ENCODE measurements at regions not wholly inside any gene's neighbourhood (a gene's known extent, or its start where the extent isn't known, plus 50 kb on each side); places are given as distances from the start of the nearest gene placed in this dataset.

GRCh38 chr18:42564761-42565160, 550.7 kb downstream of the RIT2 start:
- no peak for DNase-seq (ENCODE audit: low spot score in 2 of 2)
- no peak overlapping the region for H3K4me3 ChIP-seq (ENCODE audit: low read depth, poor library complexity, severe bottlenecking)
- intact Hi-C loops (cut with DNase I; ENCODE audit: low total_unique reads), result no loop called here
- WGBS, 2 donors, result 67 to 70% methylated on average over 1 of the region's 1 CpG
- TF ChIP-seq CTCF (IDR thresholded peaks at IDR 0.05) (no peak), POLR2A (IDR thresholded peaks at IDR 0.05) (no peak)

- intact Hi-C loops (cut with DNase I; ENCODE audit: low total_unique reads), result no loop called here
- WGBS, 2 donors, result 94 to 98% methylated on average over 2 of the region's 2 CpGs
- TF ChIP-seq CTCF (IDR thresholded peaks at IDR 0.05) (no peak), POLR2A (IDR thresholded peaks at IDR 0.05) (no peak)
- H3K4me3 ChIP-seq (ENCODE audit: low read depth, poor library complexity, severe bottlenecking), result no peak overlapping the region
- no peak for DNase-seq (ENCODE audit: low spot score in 2 of 2)
These were observed 546.7 kb downstream of the RIT2 start for GRCh38 chr18:42568773-42569172.

GRCh38 chr18:42574871-42575270, 540.6 kb downstream of the RIT2 start:
- 44 to 45% methylated on average over 4 of the region's 4 CpGs for WGBS, 2 donors
- H3K4me3 ChIP-seq (ENCODE audit: low read depth, poor library complexity, severe bottlenecking), result no peak overlapping the region
- TF ChIP-seq CTCF (IDR thresholded peaks at IDR 0.05) (no peak), POLR2A (IDR thresholded peaks at IDR 0.05) (no peak)
- intact Hi-C loops (cut with DNase I; ENCODE audit: low total_unique reads), result no loop called here
- DNase-seq (ENCODE audit: low spot score in 2 of 2), result no peak

- TF ChIP-seq POLR2A (IDR thresholded peaks at IDR 0.05), result no peak
- DNase-seq (ENCODE audit: low spot score in 2 of 2), result no peak
- no peak overlapping the region for H3K4me3 ChIP-seq (ENCODE audit: low read depth, poor library complexity, severe bottlenecking)
- intact Hi-C loops (cut with DNase I; ENCODE audit: low total_unique reads), result no loop called here
These were observed 539.4 kb downstream of the RIT2 start for GRCh38 chr18:42576124-42576523.

- no peak for DNase-seq (ENCODE audit: low spot score in 2 of 2)
- no peak overlapping the region for H3K4me3 ChIP-seq (ENCODE audit: low read depth, poor library complexity, severe bottlenecking)
- intact Hi-C loops (cut with DNase I; ENCODE audit: low total_unique reads), result no loop called here
- no peak for TF ChIP-seq POLR2A (IDR thresholded peaks at IDR 0.05)
- TF ChIP-seq CTCF (IDR thresholded peaks at IDR 0.05), result no peak
These were observed 536.7 kb downstream of the RIT2 start for GRCh38 chr18:42578792-42579191.

GRCh38 chr18:42582266-42582665, 533.2 kb downstream of the RIT2 start:
- intact Hi-C loops (cut with DNase I; ENCODE audit: low total_unique reads), result no loop called here
- no peak for DNase-seq (ENCODE audit: low spot score in 2 of 2)
- WGBS, 2 donors, result 85 to 93% methylated on average over 1 of the region's 1 CpG
- TF ChIP-seq CTCF (IDR thresholded peaks at IDR 0.05) (no peak), POLR2A (IDR thresholded peaks at IDR 0.05) (no peak)
- H3K4me3 ChIP-seq (ENCODE audit: low read depth, poor library complexity, severe bottlenecking), result no peak overlapping the region
